NCI-H526 (cell line): ENCODE measurements at regions not wholly inside any gene's neighbourhood (a gene's known extent, or its start where the extent isn't known, plus 50 kb on each side); places are given as distances from the start of the nearest gene placed in this dataset.
A peak's percentile ranks its signal among the peaks of the same experiment; 100 is the strongest.

ENCODE experiments used
- DNase-seq, 2 experiments: peaks; one replicate each; lab custom pipeline; 2025; lab: John Stamatoyannopoulos, UW

DNA sequence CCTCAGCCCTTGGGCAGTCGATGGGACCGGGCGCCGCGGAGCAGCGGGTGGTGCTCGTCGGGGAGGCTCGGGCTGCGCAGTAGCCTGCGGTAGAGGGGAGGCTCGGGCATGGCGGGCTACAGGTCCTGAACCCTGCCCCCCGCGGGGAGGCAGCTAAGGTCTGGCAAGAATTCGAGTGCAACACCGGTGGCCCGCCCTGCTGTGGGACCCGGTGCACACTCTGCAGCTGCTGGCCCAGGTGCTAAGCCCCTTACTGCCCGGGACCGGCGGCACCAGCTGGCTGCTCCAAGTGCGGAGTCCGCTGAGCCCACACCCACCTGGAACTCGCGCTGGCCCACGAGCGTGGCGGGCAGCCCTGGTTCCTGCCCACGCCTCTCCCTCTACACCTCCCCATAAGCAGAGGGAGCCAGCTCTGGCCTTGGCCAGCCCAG lies 377.7 kb upstream of the RBMS3 start:
- DNase-seq: no peak

DNA sequence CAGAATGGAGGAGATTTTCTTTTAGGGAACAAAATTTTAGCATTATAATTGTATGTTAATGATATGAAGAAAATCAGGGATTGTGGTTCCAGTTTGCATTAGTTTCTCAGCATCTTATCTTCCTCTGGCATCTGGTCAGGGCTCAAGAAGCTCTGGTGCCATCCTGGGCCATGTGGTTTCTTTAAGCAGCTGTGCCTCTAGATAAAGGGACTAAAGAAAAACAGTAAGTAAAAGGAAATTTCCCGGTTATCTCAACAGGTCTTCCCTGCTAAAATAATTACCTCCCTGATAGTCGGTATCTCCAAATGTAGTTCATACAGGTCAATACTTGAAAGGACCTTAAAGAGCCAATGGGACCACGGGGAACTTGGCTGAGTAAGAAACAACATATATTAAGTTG lies 375.1 kb upstream of the RBMS3 start:
- no peak for DNase-seq

DNA sequence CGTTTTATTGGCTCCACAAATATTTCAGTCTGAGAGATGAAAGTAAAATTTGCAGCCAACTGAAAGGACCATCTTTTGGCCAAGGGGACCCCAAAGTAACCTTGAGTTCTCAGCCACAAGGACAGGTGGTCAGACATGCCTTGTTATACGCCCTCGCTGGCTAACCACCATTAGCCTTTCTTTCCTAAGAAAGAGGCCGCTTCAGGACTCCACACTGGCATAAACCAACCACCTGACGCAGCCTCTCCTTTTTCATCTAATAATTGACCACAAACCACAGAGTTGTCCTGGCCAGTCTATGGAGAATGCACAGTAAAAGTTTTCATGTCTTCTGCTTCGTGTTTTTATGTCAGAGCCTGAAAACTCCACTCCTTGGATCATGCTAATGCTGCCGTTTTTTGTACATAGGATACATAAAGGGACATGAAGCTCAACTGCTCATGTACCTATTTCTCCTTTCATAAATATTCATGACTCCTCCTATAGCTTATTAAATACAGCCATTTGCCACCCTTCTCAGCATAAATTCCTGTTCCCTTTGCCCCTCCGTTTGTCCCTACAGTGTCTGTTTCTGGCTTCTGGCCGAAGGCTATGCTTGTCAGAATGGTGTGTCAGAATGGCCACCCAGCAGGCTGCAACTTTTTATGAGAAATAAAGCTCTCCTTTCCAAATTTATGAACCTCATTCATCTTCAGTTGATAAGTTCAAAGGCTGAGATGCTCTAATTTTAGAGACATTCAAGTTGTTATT lies 374.1 kb upstream of the RBMS3 start:
- no peak for DNase-seq

DNA sequence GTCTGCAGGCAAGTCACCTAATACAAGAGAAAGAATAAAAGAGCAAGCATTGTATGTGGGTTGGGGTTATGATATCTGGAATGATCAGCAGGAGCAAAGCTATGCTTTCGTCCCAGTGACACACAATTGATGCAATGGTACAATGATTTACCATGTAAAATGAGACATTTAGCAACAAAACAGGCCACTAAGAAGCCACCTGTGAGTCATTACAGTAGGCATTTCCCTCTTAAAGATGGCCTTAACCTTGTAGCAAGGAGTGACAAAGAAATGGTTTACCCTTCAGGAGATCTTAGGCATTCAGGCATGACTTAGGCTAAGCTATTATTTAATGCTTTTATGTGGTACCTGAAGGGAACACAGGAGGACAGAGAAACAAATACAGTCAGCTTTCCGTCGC lies 373.3 kb upstream of the RBMS3 start:
- DNase-seq: no peak

DNA sequence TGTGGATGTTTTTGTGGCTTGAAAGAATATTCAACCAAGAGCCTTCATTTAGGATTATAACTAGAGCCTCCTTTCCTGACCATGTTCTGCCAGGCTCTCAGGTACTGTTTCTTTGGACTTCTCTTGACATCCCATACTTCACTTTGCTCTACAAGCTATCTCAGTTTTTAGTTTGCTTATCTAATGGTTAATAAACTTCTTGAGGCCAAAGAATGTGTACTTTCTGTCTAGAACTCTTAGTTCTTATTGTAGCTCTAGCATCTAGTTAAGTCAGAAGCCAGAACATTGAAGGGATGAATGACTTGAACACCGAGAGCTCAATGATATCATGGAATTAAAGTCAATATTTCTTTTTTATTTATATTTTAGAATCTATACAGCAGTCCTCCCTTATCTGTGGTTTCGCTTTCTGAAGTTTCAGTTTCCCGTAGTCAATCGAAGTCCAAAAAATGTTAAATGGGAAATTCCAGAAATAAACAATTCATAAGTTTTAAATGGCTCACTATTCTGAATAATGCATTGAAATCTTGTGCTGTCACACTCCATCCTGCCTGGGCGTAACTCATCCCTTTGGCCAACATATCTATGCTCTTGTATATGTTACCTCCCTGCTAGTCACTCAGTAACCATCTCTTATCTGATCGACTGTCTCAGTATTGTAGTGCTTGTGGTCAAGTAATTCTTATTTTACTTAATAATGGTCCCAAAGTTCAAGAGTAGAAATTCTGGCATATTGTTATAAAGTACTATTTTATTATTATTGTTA lies 368.6 kb upstream of the RBMS3 start:
- no peak for DNase-seq

DNA sequence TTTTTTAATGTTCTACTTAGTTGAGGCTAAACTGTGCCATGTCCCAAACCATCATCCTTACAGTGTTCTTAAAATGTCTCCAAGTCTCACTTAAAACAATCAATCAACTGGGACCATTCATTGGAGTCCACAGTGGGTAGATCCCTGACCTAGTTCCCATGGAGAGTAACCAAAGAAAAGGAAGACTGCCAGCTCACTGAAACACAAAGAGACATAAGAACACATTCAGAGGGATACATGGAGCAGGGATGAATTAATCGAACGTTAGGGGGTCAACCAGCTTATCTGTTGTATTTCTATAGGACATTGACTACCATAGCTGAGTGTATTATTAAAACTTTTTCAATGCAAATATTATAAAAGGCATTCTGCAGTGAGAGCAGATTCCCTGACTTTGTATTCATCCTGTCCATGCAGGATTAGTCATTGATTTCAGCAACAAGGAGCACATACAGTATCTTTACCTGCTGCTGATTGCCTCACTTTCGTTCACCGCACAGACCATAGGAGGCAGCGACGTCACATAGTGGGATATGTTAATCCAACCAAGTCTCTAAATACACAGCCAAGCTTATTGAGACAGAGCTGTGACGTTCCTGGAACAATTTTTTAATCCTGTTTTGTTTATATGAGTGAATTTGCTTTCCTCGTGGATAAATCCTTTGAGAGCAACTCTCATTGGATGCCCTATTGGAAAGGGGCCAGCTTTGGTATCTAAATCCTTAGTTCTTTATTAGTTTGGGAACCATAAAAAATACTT lies 364.9 kb upstream of the RBMS3 start:
- DNase-seq: peak in 1 of 2 experiments; percentile 55

DNA sequence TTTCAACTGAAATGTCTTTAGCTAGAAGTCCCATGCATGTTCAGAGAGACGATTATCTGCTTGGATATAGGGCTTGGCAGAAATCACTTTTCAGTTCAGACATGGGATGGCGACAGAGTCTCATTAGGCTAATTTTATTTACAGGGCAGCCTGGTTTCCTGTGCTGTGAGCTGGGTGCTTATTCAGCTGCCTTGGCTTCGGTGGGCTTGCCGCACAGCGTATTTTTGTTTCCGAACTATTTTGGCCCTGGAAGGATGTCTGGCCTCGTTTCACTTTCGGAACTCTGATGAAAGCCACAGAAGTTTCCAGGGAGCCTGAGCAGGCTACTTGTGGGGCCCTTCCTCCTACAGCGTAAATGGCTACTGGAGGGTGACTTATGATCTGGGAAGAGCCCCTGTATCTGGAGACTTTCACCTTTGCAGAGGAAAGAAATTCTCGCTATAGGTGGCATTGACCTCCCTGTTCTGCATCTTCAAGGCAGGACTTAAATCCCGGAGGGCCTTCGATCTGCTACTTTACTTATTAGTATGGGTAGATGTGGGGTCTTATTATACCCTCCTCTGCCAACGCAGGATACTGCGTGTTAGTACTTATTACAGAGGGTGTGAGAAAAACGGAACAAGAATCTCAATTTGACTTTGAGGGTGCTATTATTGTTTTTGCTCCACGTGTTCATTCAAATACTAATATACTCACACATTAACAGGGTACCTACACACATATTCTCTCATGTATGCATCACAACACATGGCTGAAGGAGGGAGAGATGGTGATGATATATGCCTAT lies 364.0 kb upstream of the RBMS3 start:
- peak; percentile 5 to 55 for DNase-seq

DNA sequence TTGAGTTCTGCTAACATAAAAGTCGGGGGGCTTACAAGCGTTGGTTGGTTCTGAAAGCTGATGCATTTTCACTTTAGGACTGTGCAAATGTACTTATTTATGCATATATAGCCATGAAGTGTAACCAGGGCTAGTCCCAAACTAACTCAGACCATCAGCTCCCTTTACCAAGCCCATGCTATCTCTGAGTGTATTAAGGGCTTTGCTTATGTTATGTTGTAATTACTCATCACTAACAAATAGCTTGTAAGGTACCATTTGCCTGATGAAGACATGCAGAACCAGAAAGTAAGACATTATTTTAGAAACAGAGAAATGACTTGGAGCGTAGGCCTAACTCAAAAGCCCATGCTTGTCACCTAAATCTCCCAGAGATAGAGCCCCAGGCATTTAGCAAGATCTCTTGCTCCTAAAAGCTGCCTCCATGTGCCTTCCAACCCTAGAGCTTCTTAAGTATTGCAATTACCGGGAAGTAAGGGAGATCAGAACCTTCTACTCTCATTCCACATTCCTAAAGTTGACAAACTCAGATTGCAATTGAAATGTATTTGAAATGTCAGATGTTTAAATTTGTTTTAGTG lies 362.9 kb upstream of the RBMS3 start:
- DNase-seq: no peak

DNA sequence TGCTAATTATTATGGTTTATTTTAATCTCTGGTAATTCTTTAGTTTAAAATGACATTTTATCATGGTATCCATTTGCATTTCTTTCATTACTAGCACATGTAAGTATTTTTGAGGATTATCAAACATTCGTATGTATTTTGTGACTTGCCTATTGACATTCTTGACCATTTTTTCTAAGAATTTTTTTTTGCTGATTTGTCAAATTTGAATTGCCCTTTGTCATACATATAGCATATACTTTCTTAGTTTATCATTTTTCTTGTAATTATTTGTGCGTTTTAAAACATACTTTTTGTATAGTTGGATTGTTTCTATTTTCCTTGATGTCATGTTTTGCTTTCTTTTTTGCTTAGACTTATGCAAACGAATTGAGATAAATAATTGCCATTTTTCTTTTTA lies 358.5 kb upstream of the RBMS3 start:
- no peak for DNase-seq

DNA sequence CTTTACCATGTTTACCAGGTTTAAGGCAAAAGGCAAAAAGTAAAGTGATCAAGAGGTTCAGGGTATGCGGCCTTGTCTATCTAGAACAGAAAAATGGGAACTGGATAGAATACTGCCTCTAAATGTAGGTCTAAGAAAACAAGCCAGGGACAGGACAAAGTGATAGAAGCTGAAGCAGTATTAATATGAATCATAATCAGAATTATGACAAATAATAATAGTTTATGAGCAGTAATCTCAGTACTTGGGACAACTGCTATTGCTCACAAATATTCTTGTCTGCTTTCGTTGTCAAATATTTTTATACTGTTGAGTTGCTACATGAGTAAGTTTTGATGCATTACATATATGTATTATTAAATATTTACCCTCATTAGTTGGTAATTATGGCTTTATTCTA lies 356.9 kb upstream of the RBMS3 start:
- no peak for DNase-seq

DNA sequence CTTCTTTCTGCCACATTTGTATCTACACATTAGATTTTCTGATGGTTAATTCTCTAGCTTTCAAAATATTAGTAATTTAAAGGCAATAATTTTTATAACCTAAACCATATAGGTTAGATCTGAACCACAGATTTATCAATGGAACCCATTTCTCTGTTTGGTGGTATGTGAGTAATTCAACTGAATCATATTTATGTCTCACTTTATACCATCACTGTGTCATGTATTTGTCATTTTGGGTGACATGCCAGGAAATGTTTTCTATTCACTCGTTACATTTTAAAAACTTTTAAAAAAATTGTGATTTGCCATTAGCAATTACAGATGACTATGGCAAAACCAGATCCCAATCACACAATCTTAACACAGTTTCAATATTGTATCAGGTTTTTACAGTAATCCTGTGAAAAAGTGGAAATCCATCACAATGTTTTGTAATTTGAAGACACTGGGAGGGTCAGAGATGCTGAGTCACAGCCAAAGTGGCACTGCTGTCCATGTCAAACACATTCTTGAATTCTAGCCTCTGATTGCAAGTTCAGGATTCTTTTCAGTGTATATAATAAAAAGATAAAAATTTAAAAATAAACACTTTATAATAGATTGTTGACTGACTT lies 356.0 kb upstream of the RBMS3 start:
- no peak for DNase-seq

DNA sequence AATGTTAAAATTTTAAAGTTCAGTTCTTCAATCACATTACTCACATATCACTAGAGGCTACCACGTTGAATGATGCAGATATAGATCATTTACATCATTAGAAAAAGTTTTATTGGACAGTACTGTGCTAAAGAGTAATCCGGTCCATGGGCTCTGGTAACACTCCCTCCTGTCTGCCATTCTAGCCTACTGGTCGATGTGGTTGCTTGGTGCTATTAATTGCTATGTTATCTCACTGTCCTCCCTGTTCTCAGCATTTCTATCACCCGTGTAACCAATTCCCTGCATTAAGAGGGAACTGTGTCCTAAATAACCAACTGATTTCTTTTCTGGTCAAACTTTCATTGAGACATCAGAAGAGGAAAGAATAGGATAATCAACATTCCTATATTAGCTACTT lies 347.5 kb upstream of the RBMS3 start:
- no peak for DNase-seq

DNA sequence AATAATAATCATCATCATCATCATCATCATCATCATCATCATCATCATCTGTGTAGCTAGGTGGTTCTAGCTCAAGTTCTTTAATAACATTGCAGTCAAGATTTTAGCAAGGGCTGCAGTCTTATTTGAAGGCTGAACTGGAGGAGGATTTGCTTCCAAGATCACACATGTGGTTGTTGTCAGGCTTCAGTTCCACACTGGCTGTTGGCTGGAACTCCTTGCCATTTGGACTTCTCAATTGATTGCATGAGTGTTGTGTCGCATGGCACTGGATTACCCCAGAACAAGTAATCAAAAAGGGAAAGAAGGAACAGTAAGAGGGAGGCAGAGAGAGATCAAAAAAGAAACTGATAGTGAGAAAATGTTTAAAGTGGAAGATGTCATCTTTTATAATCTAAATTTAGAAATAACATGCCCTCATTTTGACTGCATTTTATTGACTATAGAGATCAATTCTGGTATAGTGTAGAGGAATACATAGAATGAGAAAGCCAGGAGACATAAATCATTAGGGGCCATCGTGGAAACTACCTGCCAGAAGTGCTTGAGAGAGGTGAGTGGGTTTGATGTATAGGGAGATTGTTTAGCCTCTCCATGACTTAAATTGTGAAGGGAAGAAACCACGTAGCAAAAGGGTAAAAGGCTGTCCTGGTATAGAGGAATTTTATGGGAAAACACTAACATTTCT lies 346.6 kb upstream of the RBMS3 start:
- DNase-seq: no peak

DNA sequence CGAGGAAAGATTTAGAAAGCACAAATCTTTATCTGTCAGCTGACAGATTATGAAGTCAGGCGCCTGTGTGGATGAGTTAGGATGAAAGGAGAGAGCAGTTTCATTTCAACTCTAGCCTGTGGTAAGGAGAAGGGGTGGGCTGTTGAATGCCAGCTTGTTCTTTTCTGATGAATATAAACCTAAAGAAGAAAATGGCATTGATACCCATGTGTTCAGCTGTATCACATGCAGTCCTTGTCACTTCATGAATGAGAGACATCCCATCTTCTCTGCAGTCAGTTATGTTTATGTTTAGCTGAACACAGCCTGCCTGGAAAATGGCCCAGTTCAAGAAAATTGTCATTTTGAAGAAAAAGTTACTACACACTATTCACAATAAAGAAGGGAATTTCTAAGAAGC lies 345.7 kb upstream of the RBMS3 start:
- no peak for DNase-seq

DNA sequence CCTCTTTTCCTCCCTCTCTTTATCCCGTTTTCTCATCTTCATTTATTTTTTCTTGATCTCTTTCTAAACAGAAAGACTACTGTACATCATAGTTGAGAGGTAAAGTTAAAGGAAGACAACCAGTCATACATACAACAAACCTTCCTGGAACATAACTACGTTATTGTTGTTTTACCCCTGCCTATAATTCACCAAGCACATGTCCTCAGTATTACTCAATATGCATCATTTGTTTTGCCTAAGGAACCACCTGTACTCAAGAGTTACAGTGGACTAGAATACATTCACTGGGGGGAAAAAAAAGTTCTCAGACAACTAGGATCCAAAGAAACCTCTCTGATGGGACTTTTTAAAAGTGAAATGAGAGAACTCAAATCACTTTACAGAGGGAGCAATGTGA lies 344.7 kb upstream of the RBMS3 start:
- no peak for DNase-seq

DNA sequence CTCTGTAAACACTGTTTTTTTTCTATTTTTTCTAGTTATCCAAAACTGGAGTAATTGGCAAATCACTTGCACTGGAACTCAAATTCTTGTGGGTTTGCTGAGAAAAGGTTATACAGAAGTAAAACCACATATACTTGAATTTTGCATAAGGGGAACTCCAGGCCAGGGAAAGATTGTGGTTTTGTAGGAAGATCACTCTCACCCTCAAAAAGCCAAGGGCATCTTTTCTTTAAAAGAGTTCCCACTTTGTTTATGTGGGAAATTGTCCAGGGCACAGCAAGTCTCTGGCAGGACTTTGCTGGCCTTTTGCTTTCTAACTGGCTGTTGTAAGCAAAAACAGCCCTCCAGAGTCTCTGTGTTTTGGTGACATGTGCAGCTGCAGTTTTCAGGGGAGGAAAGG lies 340.3 kb upstream of the RBMS3 start:
- no peak for DNase-seq

DNA sequence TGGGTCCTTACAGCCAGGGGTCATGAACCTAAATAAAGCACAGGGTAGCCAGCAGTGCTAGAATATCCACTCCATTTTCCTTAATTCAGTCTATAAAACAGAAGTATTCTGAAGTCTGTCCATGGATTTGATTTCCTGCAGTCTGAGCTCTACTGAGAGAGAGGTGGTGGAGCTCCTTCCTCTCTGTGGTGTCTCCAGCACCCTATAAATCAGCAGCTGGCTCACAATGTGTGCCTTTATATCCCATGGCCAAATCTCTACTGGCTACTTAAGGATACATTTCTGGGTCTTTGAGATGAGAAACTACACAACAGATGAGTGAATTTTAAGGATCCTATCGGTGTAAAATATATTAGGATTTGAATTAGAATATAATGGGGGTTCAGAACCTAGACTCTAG lies 339.9 kb upstream of the RBMS3 start:
- DNase-seq: no peak

DNA sequence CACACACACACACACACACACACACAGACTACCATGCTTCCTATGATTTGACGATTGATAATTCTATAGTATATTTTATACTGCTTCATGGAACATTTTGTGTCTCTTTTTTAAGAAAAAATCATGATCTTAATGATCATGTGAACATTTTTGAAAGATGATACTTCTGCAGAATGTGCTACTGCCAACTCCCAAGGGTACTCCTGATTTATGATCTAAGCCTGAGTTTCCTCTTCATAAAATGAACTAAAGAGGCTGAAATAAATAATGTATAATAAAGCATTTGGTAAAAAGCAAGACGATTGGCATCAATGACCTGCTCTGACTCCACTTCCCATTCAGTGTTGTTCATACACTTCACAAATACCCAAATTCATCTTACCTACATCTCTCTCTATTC lies 333.8 kb upstream of the RBMS3 start:
- DNase-seq: no peak

DNA sequence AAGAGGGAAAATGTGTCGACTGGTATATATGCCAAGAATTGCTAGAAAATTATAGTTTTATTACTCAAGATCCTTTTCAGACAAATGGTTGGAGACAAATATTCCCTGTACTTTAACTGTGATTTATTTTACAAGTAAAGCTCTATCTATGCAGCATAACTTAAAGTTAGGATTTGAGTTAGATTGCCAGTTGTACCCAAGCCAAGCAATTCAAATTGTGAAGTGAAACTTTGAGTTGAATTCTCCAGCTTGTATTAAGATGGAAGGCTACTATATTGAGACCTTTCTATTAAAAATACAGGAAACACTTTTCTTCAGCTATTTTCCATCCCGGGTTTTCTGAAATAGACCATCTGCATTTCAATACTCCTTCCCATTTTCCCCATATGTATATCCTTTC lies 333.1 kb upstream of the RBMS3 start:
- no peak for DNase-seq

DNA sequence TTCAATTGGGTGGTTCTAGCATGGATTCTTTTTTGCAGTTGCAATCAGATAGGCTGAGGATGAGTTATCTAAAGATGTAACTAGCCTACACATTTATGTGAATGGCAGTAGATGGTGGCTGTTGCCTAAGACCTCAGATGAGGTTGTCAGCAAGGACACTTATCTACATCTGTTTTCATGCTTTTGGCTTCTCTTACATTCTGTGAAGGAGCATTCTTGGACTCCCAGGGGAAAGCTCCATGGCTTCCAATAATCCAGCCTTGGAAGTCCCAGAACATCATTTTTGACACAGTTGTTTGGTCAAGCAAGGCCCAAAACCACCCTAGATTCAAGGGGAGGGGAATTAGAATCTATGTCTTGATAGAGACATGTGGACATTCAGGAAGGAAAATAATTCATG lies 332.2 kb upstream of the RBMS3 start:
- DNase-seq: no peak

DNA sequence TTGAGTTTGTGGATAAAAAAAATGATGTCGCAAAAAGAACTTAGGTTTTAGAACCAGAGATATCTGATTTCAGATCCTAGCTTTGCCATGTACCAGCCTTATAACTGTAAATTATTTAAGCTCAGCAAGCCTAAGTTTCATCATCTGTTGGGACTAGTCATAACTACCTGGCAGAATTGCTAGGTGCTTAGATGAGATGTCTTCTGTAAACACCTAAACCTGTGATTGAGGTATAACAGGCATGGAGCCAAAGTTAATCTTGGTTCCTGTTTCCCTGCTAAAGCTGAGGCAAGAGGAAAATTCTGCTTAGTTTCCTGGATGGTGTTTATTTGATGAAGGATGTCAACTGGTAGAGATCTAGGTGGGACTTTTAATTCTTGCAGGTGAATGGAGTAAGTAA lies 331.3 kb upstream of the RBMS3 start:
- no peak for DNase-seq
